ENCODE measurements at regions not wholly inside any gene's neighbourhood (a gene's known extent, or its start where the extent isn't known, plus 50 kb on each side); places are given as distances from the start of the nearest gene placed in this dataset.

- Mint-ChIP-seq H3K27ac (ENCODE audit: unreplicated experiment) (no peak overlapping the region), H3K4me3 (ENCODE audit: unreplicated experiment) (no peak overlapping the region), H3K9me3 (ENCODE audit: unreplicated experiment) (no peaks in the 10 kb centered on the region), H3K36me3 (ENCODE audit: unreplicated experiment) (no peaks in the 10 kb centered on the region), H3K27me3 (ENCODE audit: unreplicated experiment) (peaks cover 34% of the 10 kb centered on the region), H3K4me1 (ENCODE audit: unreplicated experiment) (no peaks in the 10 kb centered on the region)
- TF ChIP-seq CTCF (IDR thresholded peaks at IDR 0.05): no peak
- no peak for DNase-seq (ENCODE audit: extremely low spot score, unreplicated experiment)
Measured at GRCh38 chr9:108003526-108003925, 514.0 kb upstream of the KLF4 start.

GRCh38 chr9:108002371-108002956 lies 512.9 kb upstream of the KLF4 start:
- Mint-ChIP-seq H3K36me3 (ENCODE audit: unreplicated experiment) (no peaks in the 10 kb centered on the region), H3K4me3 (ENCODE audit: unreplicated experiment) (no peak overlapping the region), H3K4me1 (ENCODE audit: unreplicated experiment) (no peaks in the 10 kb centered on the region)

GRCh38 chr9:108001237-108001636 lies 511.7 kb upstream of the KLF4 start:
- Mint-ChIP-seq H3K36me3 (ENCODE audit: unreplicated experiment) (no peaks in the 10 kb centered on the region), H3K9me3 (ENCODE audit: unreplicated experiment) (no peaks in the 10 kb centered on the region), H3K27me3 (ENCODE audit: unreplicated experiment) (peaks cover 43% of the 10 kb centered on the region), H3K4me1 (ENCODE audit: unreplicated experiment) (no peaks in the 10 kb centered on the region), H3K4me3 (ENCODE audit: unreplicated experiment) (no peak overlapping the region), H3K27ac (ENCODE audit: unreplicated experiment) (no peak overlapping the region)
- no peak for TF ChIP-seq CTCF (IDR thresholded peaks at IDR 0.05)
- no peak for DNase-seq (ENCODE audit: extremely low spot score, unreplicated experiment)

More at GRCh38 chr9:108002371-108002956, 512.9 kb upstream of the KLF4 start:
- TF ChIP-seq CTCF (IDR thresholded peaks at IDR 0.05): no peak
- Mint-ChIP-seq H3K27ac (ENCODE audit: unreplicated experiment) (no peak overlapping the region), H3K27me3 (ENCODE audit: unreplicated experiment) (peaks cover 37% of the 10 kb centered on the region), H3K9me3 (ENCODE audit: unreplicated experiment) (no peaks in the 10 kb centered on the region)
- DNase-seq (ENCODE audit: extremely low spot score, unreplicated experiment): no peak

GRCh38 chr9:107999890-108000289 lies 510.3 kb upstream of the KLF4 start:
- Mint-ChIP-seq H3K27ac (ENCODE audit: unreplicated experiment) (no peak overlapping the region), H3K36me3 (ENCODE audit: unreplicated experiment) (no peaks in the 10 kb centered on the region), H3K4me1 (ENCODE audit: unreplicated experiment) (no peaks in the 10 kb centered on the region), H3K4me3 (ENCODE audit: unreplicated experiment) (no peak overlapping the region), H3K27me3 (ENCODE audit: unreplicated experiment) (peaks cover 41% of the 10 kb centered on the region), H3K9me3 (ENCODE audit: unreplicated experiment) (no peaks in the 10 kb centered on the region)
- no peak for TF ChIP-seq CTCF (IDR thresholded peaks at IDR 0.05)
- no peak for DNase-seq (ENCODE audit: extremely low spot score, unreplicated experiment)

GRCh38 chr9:107999011-107999410 lies 509.4 kb upstream of the KLF4 start:
- Mint-ChIP-seq H3K27me3 (ENCODE audit: unreplicated experiment) (peaks cover 41% of the 10 kb centered on the region), H3K4me3 (ENCODE audit: unreplicated experiment) (no peak overlapping the region), H3K9me3 (ENCODE audit: unreplicated experiment) (no peaks in the 10 kb centered on the region), H3K4me1 (ENCODE audit: unreplicated experiment) (no peaks in the 10 kb centered on the region), H3K27ac (ENCODE audit: unreplicated experiment) (no peak overlapping the region), H3K36me3 (ENCODE audit: unreplicated experiment) (no peaks in the 10 kb centered on the region)
- TF ChIP-seq CTCF (IDR thresholded peaks at IDR 0.05): no peak
- no peak for DNase-seq (ENCODE audit: extremely low spot score, unreplicated experiment)

All from osteocyte (in vitro differentiated cells).